DOHH2 (cell line): ENCODE measurements at regions not wholly inside any gene's neighbourhood (a gene's known extent, or its start where the extent isn't known, plus 50 kb on each side); places are given as distances from the start of the nearest gene placed in this dataset.

Source experiments
- H3F3A ChIP-seq: fragments of 200-600 bp; sonication (generic), shearing (Covaris generic); 2 replicates; pipeline ENCODE4 v1.6.0; 2016; ENCODE audit warnings: antibody characterized with exemption, mild to moderate bottlenecking; ENCODE audit not compliant: control insufficient read depth, insufficient read depth
- H3K27ac ChIP-seq: fragments of 200-600 bp; sonication (generic); 2 replicates; pipeline ENCODE4 v1.5.1; 2014; ENCODE audit warnings: low read depth, mild to moderate bottlenecking, low read length, moderate library complexity
- H3K27me3 ChIP-seq: fragments of 200-600 bp; sonication (generic); 2 replicates; pipeline ENCODE4 v1.6.1; 2014; ENCODE audit warnings: mild to moderate bottlenecking, low read length, mixed read lengths; ENCODE audit not compliant: control insufficient read depth
- H3K36me3 ChIP-seq: fragments of 200-600 bp; sonication (generic); 2 replicates; pipeline ENCODE4 v1.6.1; 2014; ENCODE audit warnings: mild to moderate bottlenecking, low read length, moderate library complexity, mixed read lengths; ENCODE audit not compliant: control insufficient read depth
- H3K4me1 ChIP-seq: fragments of 200-600 bp; sonication (generic); 2 replicates; pipeline ENCODE4 v1.6.1; 2014; ENCODE audit warnings: mild to moderate bottlenecking, low read length, mixed read lengths; ENCODE audit not compliant: control insufficient read depth
- H3K4me2 ChIP-seq: fragments of 200-600 bp; sonication (generic); 2 replicates; pipeline ENCODE4 v1.6.0; 2014; ENCODE audit warnings: mild to moderate bottlenecking, low read length, moderate library complexity
- H3K4me3 ChIP-seq: fragments of 200-600 bp; sonication (generic); 2 replicates; pipeline ENCODE4 v1.5.1; 2014; ENCODE audit warnings: mild to moderate bottlenecking, low read length, mixed read lengths
- H3K79me2 ChIP-seq: fragments of 200-600 bp; sonication (generic); 2 replicates; pipeline ENCODE4 v1.6.1; 2014; ENCODE audit warnings: mild to moderate bottlenecking, low read length, mixed read lengths; ENCODE audit not compliant: control insufficient read depth
- H3K9me2 ChIP-seq: fragments of 200-600 bp; sonication (generic); replicated peaks from 2 replicates; pipeline ENCODE4 v1.6.1; 2014; ENCODE audit warnings: mild to moderate bottlenecking, low read length, mixed read lengths; ENCODE audit not compliant: control insufficient read depth
- H3K9me3 ChIP-seq: fragments of 200-600 bp; sonication (generic); 2 replicates; pipeline ENCODE4 v1.6.1; 2014; ENCODE audit warnings: antibody characterized with exemption, low read length, mixed read lengths; ENCODE audit not compliant: control insufficient read depth, insufficient read depth
- H4K20me1 ChIP-seq: fragments of 200-600 bp; sonication (generic); 2 replicates; pipeline ENCODE4 v1.6.0; 2014; ENCODE audit warnings: low read depth, mild to moderate bottlenecking, antibody characterized with exemption, low read length, moderate library complexity; ENCODE audit not compliant: control insufficient read depth, insufficient read depth
- EZH2phosphoT487 ChIP-seq: fragments of 200-600 bp; sonication (generic); IDR thresholded peaks from 2 replicates; pipeline ENCODE4 v1.6.1; 2017; ENCODE audit warnings: borderline replicate concordance, mild to moderate bottlenecking, antibody characterized with exemption, low read length, moderate library complexity, mixed read lengths
- TF ChIP-seq, protein P1 (sequence below): fragments of 200-600 bp; sonication (generic); IDR thresholded peaks from one replicate; pipeline ENCODE4 v1.5.1; 2014; ENCODE audit warnings: antibody characterized with exemption, mild to moderate bottlenecking, low read depth, low read length; ENCODE audit not compliant: poor library complexity, severe bottlenecking

DNA sequence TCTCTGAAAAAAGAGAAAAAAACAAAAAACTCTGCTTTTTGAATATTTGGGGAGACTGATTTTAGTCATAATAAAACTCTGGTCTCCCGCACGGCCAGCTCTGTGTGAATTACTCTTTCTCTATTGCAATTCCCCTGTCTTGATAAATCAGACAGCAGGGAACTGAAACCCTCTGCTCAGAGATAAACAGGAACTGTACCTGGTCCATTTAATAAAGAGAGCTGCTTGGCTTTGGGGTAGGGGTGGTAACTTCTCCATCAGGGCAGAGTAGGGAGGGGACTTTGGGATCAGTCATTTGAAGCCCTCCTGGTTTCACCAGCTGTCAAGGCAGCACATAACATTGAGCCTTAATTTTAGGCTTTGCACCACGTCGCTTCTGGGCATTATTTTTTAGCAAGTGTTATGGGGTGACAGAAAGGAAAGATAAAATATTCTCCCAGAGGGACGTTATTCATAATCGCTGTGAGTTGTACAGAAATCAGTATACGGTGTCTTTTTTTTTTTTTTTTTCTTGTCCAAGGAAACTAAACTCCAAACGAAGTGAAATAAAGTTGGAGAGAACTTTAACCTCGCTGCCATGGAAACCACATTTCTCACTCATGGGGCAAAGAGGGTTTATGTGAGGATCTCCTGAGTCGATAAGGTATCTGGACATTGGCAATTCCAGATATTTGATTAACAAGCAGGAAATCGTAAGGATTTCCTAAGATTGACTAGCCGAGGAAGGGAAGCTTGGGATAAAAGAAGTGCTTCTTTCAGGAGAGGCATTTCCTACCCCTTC lies 99.0 kb upstream of the MRI1 start:
- Histone ChIP-seq H3F3A (no peaks in the 10 kb centered on the region), H3K4me3 (no peak overlapping the region), H3K36me3 (no peaks in the 10 kb centered on the region), H3K4me1 (no peaks in the 10 kb centered on the region), H3K79me2 (no peaks in the 10 kb centered on the region), H3K9me2 (no peaks in the 10 kb centered on the region), H3K27me3 (no peaks in the 10 kb centered on the region), H3K9me3 (no peaks in the 10 kb centered on the region), H3K27ac (no peak overlapping the region), H4K20me1 (no peaks in the 10 kb centered on the region), H3K4me2 (no peak overlapping the region)
- TF ChIP-seq, protein P1, sequence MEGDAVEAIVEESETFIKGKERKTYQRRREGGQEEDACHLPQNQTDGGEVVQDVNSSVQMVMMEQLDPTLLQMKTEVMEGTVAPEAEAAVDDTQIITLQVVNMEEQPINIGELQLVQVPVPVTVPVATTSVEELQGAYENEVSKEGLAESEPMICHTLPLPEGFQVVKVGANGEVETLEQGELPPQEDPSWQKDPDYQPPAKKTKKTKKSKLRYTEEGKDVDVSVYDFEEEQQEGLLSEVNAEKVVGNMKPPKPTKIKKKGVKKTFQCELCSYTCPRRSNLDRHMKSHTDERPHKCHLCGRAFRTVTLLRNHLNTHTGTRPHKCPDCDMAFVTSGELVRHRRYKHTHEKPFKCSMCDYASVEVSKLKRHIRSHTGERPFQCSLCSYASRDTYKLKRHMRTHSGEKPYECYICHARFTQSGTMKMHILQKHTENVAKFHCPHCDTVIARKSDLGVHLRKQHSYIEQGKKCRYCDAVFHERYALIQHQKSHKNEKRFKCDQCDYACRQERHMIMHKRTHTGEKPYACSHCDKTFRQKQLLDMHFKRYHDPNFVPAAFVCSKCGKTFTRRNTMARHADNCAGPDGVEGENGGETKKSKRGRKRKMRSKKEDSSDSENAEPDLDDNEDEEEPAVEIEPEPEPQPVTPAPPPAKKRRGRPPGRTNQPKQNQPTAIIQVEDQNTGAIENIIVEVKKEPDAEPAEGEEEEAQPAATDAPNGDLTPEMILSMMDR = no peak
- TF ChIP-seq EZH2phosphoT487 = no peak

DNA sequence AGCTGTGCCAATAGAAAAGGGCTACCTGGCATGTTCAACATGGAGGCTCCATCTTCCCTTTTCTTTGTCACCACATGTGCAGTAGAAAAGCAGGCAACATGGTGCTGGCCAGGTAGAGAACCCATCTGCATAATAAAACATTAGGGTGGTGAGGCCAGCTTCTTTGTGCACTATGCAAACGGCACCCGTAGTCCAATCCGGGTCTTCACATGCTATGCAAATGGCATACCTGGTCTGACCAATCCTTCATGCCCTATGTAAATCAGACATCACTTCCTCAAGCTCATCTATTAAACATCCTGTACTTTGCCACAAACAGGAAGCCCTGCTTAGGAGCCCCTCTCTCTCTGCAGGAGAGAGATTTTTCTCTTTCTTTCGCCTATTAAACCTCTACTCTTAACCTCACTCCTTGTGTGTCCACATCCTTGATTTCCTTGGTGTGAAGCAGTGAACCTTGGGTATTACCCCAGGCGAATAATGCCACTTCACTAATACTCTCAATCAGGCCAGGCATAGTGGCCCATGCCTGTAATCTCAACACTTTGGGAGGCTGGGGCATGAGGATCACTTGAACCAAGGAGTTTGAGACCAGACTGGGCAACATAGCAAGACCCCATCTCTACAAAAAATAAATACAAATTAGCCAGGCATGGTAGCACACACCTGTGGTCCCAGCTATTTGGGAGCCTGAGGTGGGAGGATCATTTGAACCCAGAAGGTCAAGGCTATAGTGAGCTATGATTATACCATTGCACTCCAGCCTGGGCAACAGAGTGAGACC lies 111.3 kb upstream of the MRI1 start:
- H3K27me3 ChIP-seq = no peaks in the 10 kb centered on the region
- no peaks in the 10 kb centered on the region for H3K36me3 ChIP-seq
- TF ChIP-seq, protein P1 = no peak
- no peak for TF ChIP-seq EZH2phosphoT487
- H3K9me2 ChIP-seq = no peaks in the 10 kb centered on the region
- no peak overlapping the region for H3K27ac ChIP-seq
- no peaks in the 10 kb centered on the region for H3F3A ChIP-seq
- H3K79me2 ChIP-seq = no peaks in the 10 kb centered on the region
- H3K4me2 ChIP-seq = peak overlapping the region; percentile 32; the same call in 1 of the 2 replicates
- H3K9me3 ChIP-seq = peaks cover 10% of the 10 kb centered on the region; the same call in 1 of the 2 replicates
- no peak overlapping the region for H3K4me3 ChIP-seq
- no peaks in the 10 kb centered on the region for H4K20me1 ChIP-seq
- peaks cover 6% of the 10 kb centered on the region for H3K4me1 ChIP-seq

DNA sequence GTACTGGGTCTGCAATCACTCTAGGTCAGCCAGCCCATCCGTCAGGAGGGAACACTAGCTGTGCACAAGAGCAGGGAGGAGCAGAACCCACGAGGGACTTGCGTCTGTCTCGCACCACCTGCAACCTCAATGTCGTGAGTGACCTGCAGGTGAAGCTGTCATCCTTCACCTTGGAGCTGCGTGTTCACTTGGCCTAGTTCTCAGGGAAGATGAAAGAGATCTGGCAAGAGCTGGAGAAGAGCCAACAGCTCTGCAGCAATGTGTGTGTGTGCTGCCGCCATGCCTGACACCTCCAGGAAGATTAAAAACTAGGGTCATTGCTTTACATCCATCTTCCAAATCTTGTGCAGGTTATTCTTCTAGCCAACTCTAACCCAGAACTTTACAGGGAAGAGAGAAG lies 117.6 kb upstream of the MRI1 start:
- no peaks in the 10 kb centered on the region for H3K79me2 ChIP-seq
- no peaks in the 10 kb centered on the region for H3K27me3 ChIP-seq
- H3K4me2 ChIP-seq = no peak overlapping the region

More for the DNA sequence above, 117.6 kb upstream of the MRI1 start:
- Histone ChIP-seq H4K20me1 (no peaks in the 10 kb centered on the region), H3K9me2 (no peaks in the 10 kb centered on the region), H3K9me3 (peaks cover 5% of the 10 kb centered on the region; the same call in 1 of the 2 replicates), H3K4me3 (no peak overlapping the region), H3K4me1 (no peaks in the 10 kb centered on the region), H3K27ac (no peak overlapping the region), H3F3A (no peaks in the 10 kb centered on the region), H3K36me3 (no peaks in the 10 kb centered on the region)
- TF ChIP-seq EZH2phosphoT487 = no peak
- TF ChIP-seq, protein P1 = no peak
